Suprapubic skin (tissue), 3 donors: ENCODE measurements at regions not wholly inside any gene's neighbourhood (a gene's known extent, or its start where the extent isn't known, plus 50 kb on each side); places are given as distances from the start of the nearest gene placed in this dataset.

Source experiments
- EP300 ChIP-seq: sonication (generic); formaldehyde crosslinking; IDR thresholded peaks from one replicate; pipeline ENCODE4 v1.6.1; 2017; ENCODE audit warnings: antibody characterized with exemption
- POLR2A ChIP-seq, 2 donors: fragments of 450-650 bp; IDR thresholded peaks; one replicate each; pipeline ENCODE4 v1.6.1; 2017; ENCODE audit warnings: antibody characterized with exemption in 2 of 2, mild to moderate bottlenecking in 2 of 2, moderate library complexity in 2 of 2
- TF ChIP-seq, protein P1 (sequence below), 2 donors: fragments of 200-600 bp in 1 of 2; fragments of 450-650 bp in 1 of 2; sonication (generic) in 1 of 2; IDR thresholded peaks; one replicate each; pipeline ENCODE4 v1.5.1; 2016 to 2019; ENCODE audit warnings: antibody characterized with exemption in 2 of 2, mild to moderate bottlenecking in 1 of 2, moderate library complexity in 1 of 2

DNA sequence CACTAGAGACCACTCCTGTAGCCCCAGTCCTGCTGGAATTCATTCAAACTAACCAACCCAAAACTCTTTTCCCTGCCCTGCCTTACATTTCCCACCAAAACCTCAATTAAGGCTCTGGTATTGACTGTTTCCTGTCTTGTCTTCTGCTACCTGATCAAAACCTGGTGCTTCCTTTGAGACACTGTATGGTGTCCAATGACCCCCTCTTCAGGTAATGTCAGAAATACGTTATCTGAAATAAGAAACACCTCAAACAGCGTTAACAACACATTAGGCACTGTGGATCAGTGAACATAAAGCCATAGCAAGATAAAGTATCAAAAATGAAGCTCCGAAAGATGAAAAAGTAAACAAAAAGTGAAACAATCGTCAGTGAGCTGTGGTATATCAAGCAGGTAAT lies 343.2 kb upstream of the ZP4 start:
- TF ChIP-seq EP300 = no peak
- TF ChIP-seq POLR2A (IDR thresholded peaks at IDR 0.05) = no peak
- TF ChIP-seq, protein P1, sequence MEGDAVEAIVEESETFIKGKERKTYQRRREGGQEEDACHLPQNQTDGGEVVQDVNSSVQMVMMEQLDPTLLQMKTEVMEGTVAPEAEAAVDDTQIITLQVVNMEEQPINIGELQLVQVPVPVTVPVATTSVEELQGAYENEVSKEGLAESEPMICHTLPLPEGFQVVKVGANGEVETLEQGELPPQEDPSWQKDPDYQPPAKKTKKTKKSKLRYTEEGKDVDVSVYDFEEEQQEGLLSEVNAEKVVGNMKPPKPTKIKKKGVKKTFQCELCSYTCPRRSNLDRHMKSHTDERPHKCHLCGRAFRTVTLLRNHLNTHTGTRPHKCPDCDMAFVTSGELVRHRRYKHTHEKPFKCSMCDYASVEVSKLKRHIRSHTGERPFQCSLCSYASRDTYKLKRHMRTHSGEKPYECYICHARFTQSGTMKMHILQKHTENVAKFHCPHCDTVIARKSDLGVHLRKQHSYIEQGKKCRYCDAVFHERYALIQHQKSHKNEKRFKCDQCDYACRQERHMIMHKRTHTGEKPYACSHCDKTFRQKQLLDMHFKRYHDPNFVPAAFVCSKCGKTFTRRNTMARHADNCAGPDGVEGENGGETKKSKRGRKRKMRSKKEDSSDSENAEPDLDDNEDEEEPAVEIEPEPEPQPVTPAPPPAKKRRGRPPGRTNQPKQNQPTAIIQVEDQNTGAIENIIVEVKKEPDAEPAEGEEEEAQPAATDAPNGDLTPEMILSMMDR (IDR thresholded peaks at IDR 0.05) = no peak
